H1 (cell line): ENCODE measurements at regions not wholly inside any gene's neighbourhood (a gene's known extent, or its start where the extent isn't known, plus 50 kb on each side); places are given as distances from the start of the nearest gene placed in this dataset.

Source experiments
- CTCF ChIA-PET: fragments of 300-600 bp; sonication (Branson Sonifier 250); formaldehyde crosslinking; loops from one replicate; lab custom pipeline; 2021; ENCODE audit not compliant: partially characterized antibody; lab: Charles Lee
- POLR2A ChIA-PET: fragments of 300-600 bp; sonication (Branson Sonifier 250); formaldehyde crosslinking; loops from one replicate; lab custom pipeline; 2021; ENCODE audit warnings: inconsistent platforms; ENCODE audit not compliant: partially characterized antibody; lab: Charles Lee
- DNase-seq, 2 experiments: peaks; one replicate each; pipeline versions ENCODE4 v3.0.0 to v3.0.0-alpha.2; 2010 to 2022; ENCODE audit warnings: low spot score in 2 of 2, low read depth in 1 of 2, mixed read lengths in 1 of 2
- FAIRE-seq: peaks from 2 replicates; lab custom pipeline; 2011; peaks lifted over from hg19 to GRCh38; lab: Jason Lieb, UNC
- H2AFZ ChIP-seq: 2 replicates; pipeline ENCODE4 v1.8.1; 2012; ENCODE audit warnings: low read length, inconsistent platforms
- H2AK5ac ChIP-seq: 2 replicates; pipeline ENCODE4 v1.6.1; 2013; ENCODE audit warnings: low read depth, low read length
- H2BK120ac ChIP-seq: replicated peaks from 2 replicates; pipeline ENCODE3; 2013; ENCODE audit warnings: low read depth, low read length, inconsistent platforms
- H2BK12ac ChIP-seq: 2 replicates; pipeline ENCODE4 v1.6.1; 2013; ENCODE audit warnings: low read depth, low read length
- H2BK15ac ChIP-seq: 2 replicates; pipeline ENCODE4 v1.6.1; 2013; ENCODE audit warnings: low read length
- H2BK20ac ChIP-seq: 2 replicates; pipeline ENCODE4 v1.6.1; 2013; ENCODE audit warnings: low read length
- H2BK5ac ChIP-seq: 2 replicates; pipeline ENCODE4 v1.6.1; 2013; ENCODE audit warnings: low read depth, low read length
- H3K14ac ChIP-seq: 2 replicates; pipeline ENCODE4 v1.6.1; 2013; ENCODE audit warnings: inconsistent platforms; ENCODE audit not compliant: insufficient read length
- H3K18ac ChIP-seq: 2 replicates; pipeline ENCODE4 v1.6.1; 2013; ENCODE audit warnings: low read length; ENCODE audit errors: extremely low read depth
- H3K23ac ChIP-seq: 2 replicates; pipeline ENCODE4 v1.6.1; 2013; ENCODE audit warnings: inconsistent platforms; ENCODE audit not compliant: insufficient read length
- H3K23me2 ChIP-seq: 2 replicates; pipeline ENCODE4 v1.6.1; 2013; ENCODE audit warnings: low read depth, low read length
- H3K27ac ChIP-seq: 2 replicates; pipeline ENCODE4 v1.6.1; 2011; ENCODE audit warnings: low read depth, low read length, inconsistent platforms
- H3K27me3 ChIP-seq, 4 experiments: replicated peaks in 1 of 4; 1 replicate in 1 of 4; 2 replicates in 3 of 4; pipeline versions ENCODE4 v1.6.1 to v1.8.1; 2011 to 2013; ENCODE audit warnings: low read length in 3 of 4, mild to moderate bottlenecking in 3 of 4, inconsistent platforms in 2 of 4, mixed read lengths in 2 of 4, moderate library complexity in 1 of 4; ENCODE audit not compliant: control insufficient read depth in 3 of 4, insufficient read depth in 3 of 4; ENCODE audit errors: extremely low read depth in 1 of 4
- H3K36me3 ChIP-seq, 4 experiments: 2 replicates each; pipeline versions ENCODE4 v1.6.1 to v1.8.1; 2011 to 2013; ENCODE audit warnings: mild to moderate bottlenecking in 4 of 4, low read length in 3 of 4, moderate library complexity in 2 of 4, control low read depth in 1 of 4, inconsistent platforms in 1 of 4; ENCODE audit not compliant: insufficient read depth in 4 of 4, control insufficient read depth in 2 of 4
- H3K4ac ChIP-seq: replicated peaks from 2 replicates; pipeline ENCODE3; 2013; ENCODE audit warnings: low read length, low read depth, mixed read lengths, inconsistent platforms; ENCODE audit not compliant: insufficient read length
- H3K4me1 ChIP-seq, 4 experiments: replicated peaks in 1 of 4; 1 replicate in 1 of 4; 2 replicates in 3 of 4; pipeline versions ENCODE4 v1.6.1 to v1.8.1; 2011 to 2013; ENCODE audit warnings: low read length in 3 of 4, inconsistent platforms in 2 of 4, mixed read lengths in 1 of 4; ENCODE audit not compliant: insufficient read depth in 4 of 4, control insufficient read depth in 3 of 4
- H3K4me2 ChIP-seq, 2 experiments: 2 replicates each; pipeline versions ENCODE4 v1.6.1 to v1.8.1; 2011 to 2013; ENCODE audit warnings: low read depth in 2 of 2, low read length in 2 of 2, control low read depth in 1 of 2, inconsistent platforms in 1 of 2, mild to moderate bottlenecking in 1 of 2; ENCODE audit not compliant: insufficient read depth in 1 of 2
- H3K4me3 ChIP-seq, 4 experiments: fragments of 200-600, 300-600 bp in 1 of 4; sonication (generic), shearing (Covaris generic), sonication (Bioruptor Twin) in 1 of 4; 2 replicates each; pipeline versions ENCODE4 v1.5.1 to v1.8.1; 2011 to 2016; ENCODE audit warnings: low read length in 4 of 4, low read depth in 3 of 4, control low read depth in 2 of 4, inconsistent platforms in 2 of 4, mild to moderate bottlenecking in 2 of 4, mixed read lengths in 1 of 4, moderate library complexity in 1 of 4; ENCODE audit not compliant: insufficient read depth in 2 of 4; ENCODE audit errors: extremely low read depth in 1 of 4
- H3K56ac ChIP-seq: replicated peaks from 2 replicates; pipeline ENCODE3; 2013; ENCODE audit warnings: low read depth, mild to moderate bottlenecking, mixed read lengths, low read length, inconsistent platforms; ENCODE audit not compliant: insufficient read length
- H3K79me1 ChIP-seq: 2 replicates; pipeline ENCODE4 v1.6.1; 2013; ENCODE audit warnings: low read depth, low read length, control low read depth
- H3K79me2 ChIP-seq, 2 experiments: 2 replicates each; pipeline versions ENCODE4 v1.6.1 to v1.8.1; 2012 to 2013; ENCODE audit warnings: low read length in 2 of 2, mild to moderate bottlenecking in 2 of 2, inconsistent platforms in 1 of 2; ENCODE audit not compliant: insufficient read depth in 2 of 2, control insufficient read depth in 1 of 2
- H3K9ac ChIP-seq, 4 experiments: replicated peaks in 1 of 4; 1 replicate in 1 of 4; 2 replicates in 3 of 4; pipeline versions ENCODE4 v1.6.1 to v1.8.1; 2011 to 2013; ENCODE audit warnings: low read depth in 3 of 4, low read length in 3 of 4, control low read depth in 2 of 4, mild to moderate bottlenecking in 2 of 4, moderate library complexity in 2 of 4, inconsistent platforms in 1 of 4; ENCODE audit errors: extremely low read depth in 1 of 4
- H3K9me3 ChIP-seq, 2 experiments: 2 replicates each; pipeline versions ENCODE4 v1.6.1 to v1.8.1; 2012 to 2013; ENCODE audit warnings: mild to moderate bottlenecking in 2 of 2, moderate library complexity in 2 of 2, control low read depth in 1 of 2, inconsistent platforms in 1 of 2, low read depth in 1 of 2, low read length in 1 of 2, mixed read lengths in 1 of 2; ENCODE audit not compliant: insufficient read depth in 2 of 2
- H4K20me1 ChIP-seq, 2 experiments: replicated peaks in 1 of 2; 2 replicates each; pipeline versions ENCODE3 to v1.8.1; 2011 to 2013; ENCODE audit warnings: inconsistent platforms in 2 of 2, low read length in 2 of 2, mild to moderate bottlenecking in 1 of 2; ENCODE audit not compliant: insufficient read depth in 2 of 2, control insufficient read depth in 1 of 2
- H4K5ac ChIP-seq: 2 replicates; pipeline ENCODE4 v1.6.1; 2013; ENCODE audit warnings: low read length, low read depth, mixed read lengths, inconsistent platforms; ENCODE audit not compliant: insufficient read length
- H4K8ac ChIP-seq: 2 replicates; pipeline ENCODE4 v1.8.0; 2013; ENCODE audit warnings: mild to moderate bottlenecking, moderate library complexity, low read length, inconsistent platforms; ENCODE audit not compliant: insufficient read depth; ENCODE audit errors: extremely low read depth
- H4K91ac ChIP-seq: replicated peaks from 2 replicates; pipeline ENCODE3; 2013; ENCODE audit warnings: low read length, mixed read lengths, inconsistent platforms; ENCODE audit not compliant: insufficient read length
- PHF8 ChIP-seq: fragments of 200-600 bp; sonication (generic); conservative IDR thresholded peaks from 2 replicates; pipeline ENCODE4 v1.7.1; 2012; ENCODE audit warnings: low read depth, mild to moderate bottlenecking, inconsistent platforms, low read length, moderate library complexity
- RNF2 ChIP-seq: fragments of 200-900, 300-1000 bp; sonication (generic); IDR thresholded peaks from 2 replicates; pipeline ENCODE4 v1.7.1; 2016; ENCODE audit warnings: borderline replicate concordance, low read depth, mild to moderate bottlenecking, antibody characterized with exemption, low read length; ENCODE audit not compliant: poor library complexity, severe bottlenecking; ENCODE audit errors: missing control alignments
- WGBS, 2 experiments: shearing (Covaris generic) in 1 of 2; methylation state at CpG; one replicate each; pipeline versions ENCODE4 v1.1.6 to v1.1.7; 2013 to 2015; ENCODE audit warnings: low lambda C conversion rate in 2 of 2, mixed read lengths in 2 of 2, inconsistent platforms in 1 of 2, low coverage in 1 of 2, missing lambda C conversion rate in 1 of 2; ENCODE audit not compliant: insufficient replicate concordance in 2 of 2, insufficient coverage in 1 of 2, insufficient read length in 1 of 2; ENCODE audit errors: extremely low coverage in 1 of 2, missing lambda C conversion rate in 1 of 2; 5-methylcytosine and 5-hydroxymethylcytosine counted together

DNA sequence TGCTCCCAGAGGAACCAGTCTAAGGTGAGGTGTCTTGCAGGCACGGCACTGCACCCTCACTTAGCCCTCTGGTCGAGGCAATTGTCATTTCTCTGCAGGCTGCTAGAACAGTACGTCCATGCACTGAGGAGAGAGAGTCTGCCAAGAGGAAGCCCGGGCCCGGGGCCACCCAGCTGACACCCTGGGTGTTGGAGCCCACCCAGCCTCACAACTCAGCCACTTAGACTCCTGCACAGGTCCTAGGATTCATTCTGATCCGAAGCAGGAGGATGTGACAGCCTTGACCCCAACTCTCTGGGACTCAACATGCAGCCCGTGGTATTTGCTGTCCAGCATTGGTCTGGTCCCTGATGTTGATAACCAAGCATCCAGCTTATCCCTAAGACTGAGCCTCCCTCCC is 111.9 kb downstream of the ADSS2 start:
- Histone ChIP-seq H3K18ac (peak overlapping the region; percentile 6; the same call in 1 of the 2 replicates), H3K27ac (no peak overlapping the region), H3K36me3 (no peaks in the 10 kb centered on the region), H3K79me2 (no peaks in the 10 kb centered on the region), H2BK15ac (no peak overlapping the region), H4K5ac (no peak overlapping the region), H3K23ac (no peak overlapping the region), H4K91ac (no peak overlapping the region), H2BK12ac (peak overlapping the region; percentile 86; the same call in 1 of the 2 replicates), H3K9ac (no peak overlapping the region), H3K4ac (no peak overlapping the region), H3K9me3 (no peaks in the 10 kb centered on the region), H3K56ac (no peak overlapping the region), H4K8ac (no peak overlapping the region), H3K4me2 (no peak overlapping the region), H2BK120ac (no peak overlapping the region), H3K23me2 (no peaks in the 10 kb centered on the region), H4K20me1 (no peaks in the 10 kb centered on the region), H3K27me3 (no peaks in the 10 kb centered on the region), H3K79me1 (no peaks in the 10 kb centered on the region), H3K4me1 (peaks cover 7 to 21% (median 10%) of the 10 kb centered on the region in 4 experiments; a peak in 6 of 7 replicates), H2BK20ac (peak overlapping the region; percentile 24; the same call in 1 of the 2 replicates), H2AK5ac (peak overlapping the region; percentile 7; the same call in 1 of the 2 replicates), H2AFZ (no peak overlapping the region), H3K4me3 (no peak overlapping the region), H3K14ac (no peak overlapping the region), H2BK5ac (peak overlapping the region; percentile 58; the same call in 1 of the 2 replicates)
- POLR2A ChIA-PET = interaction anchor here (1.6 kb wide), 1 partner anchor 13 kb away, joined by 4 read pairs; a partner anchor contains a TSS
- FAIRE-seq (no peak), DNase-seq (no peak)
- 85% methylated on average over 7 of the region's 7 CpGs; no CpG with 5 or more reads in 1 of the 2 experiments for WGBS, 2 experiments
- CTCF ChIA-PET = no interaction called here
- TF ChIP-seq PHF8 (no peak), RNF2 (no peak)
